Limb (tissue), 2 donors: ENCODE measurements at regions not wholly inside any gene's neighbourhood (a gene's known extent, or its start where the extent isn't known, plus 50 kb on each side); places are given as distances from the start of the nearest gene placed in this dataset.
"Not testable (repeated sequence)": the region's sequence is repeated elsewhere in the genome, so short reads cannot be mapped to it uniquely, and the experiment has no call there.

ENCODE experiments used
- DNase-seq, 2 donors: peaks; one replicate each; pipeline ENCODE4 v3.0.0-alpha.2; 2016; ENCODE audit errors: extremely low spot score in 2 of 2

DNA sequence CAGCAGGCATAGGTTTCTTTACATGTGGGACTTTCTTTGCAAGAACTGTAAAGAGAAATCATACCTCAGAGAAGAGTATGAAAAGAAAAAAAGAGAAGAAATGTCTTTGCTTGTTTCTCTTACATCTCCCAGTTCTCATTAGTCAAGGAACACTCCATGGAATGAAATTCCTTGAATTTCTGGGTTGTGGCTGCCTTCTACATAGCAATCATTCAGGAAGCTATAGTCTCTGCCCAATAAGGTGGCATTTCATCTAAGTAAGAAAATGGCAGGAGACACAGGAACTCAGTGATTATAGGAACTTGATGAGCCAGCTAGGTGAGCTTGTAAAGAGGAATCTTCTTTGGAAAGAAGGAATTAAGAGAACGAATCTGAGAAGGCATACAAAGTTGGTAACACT is 197.0 kb upstream of the FKBP1C start:
- no peak for DNase-seq

DNA sequence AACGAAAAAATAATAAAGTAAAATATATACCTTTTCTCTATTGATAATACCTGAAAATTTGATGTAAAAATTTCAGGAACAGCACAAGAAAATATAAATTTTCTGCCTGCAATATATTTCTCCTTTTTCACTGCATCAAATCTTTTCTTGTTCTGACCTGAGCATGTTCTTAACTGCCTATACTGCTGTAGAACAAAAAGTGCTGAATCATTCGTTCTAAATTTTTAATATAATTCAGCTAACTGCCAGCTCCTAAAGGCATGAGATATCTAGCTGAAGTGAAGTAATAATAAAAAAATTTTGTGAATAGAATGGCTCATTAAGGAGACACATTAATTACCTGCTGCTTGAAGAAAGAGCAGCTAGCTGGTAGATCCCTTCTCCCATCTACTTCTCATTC is 188.6 kb upstream of the FKBP1C start:
- DNase-seq, result no peak

DNA sequence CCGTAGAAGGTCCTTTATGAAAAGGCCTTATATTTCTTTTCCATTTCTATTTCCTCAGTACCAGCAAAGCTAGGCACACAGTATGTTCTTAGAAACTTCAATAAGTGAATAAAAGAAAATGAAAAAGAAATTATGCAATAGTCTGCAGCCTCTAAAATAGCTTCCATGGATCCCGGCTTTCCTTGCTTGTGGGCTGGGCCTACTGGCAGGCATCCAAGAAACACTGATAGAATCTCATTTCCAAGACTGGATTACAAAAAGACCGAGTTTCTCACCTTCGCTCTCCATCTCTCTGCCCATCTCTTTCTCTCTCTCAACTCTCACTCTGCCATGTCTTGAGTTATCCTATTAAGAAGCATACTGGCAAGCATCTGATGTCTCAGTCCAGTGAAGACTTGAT is 187.5 kb upstream of the FKBP1C start:
- DNase-seq, result no peak

DNA sequence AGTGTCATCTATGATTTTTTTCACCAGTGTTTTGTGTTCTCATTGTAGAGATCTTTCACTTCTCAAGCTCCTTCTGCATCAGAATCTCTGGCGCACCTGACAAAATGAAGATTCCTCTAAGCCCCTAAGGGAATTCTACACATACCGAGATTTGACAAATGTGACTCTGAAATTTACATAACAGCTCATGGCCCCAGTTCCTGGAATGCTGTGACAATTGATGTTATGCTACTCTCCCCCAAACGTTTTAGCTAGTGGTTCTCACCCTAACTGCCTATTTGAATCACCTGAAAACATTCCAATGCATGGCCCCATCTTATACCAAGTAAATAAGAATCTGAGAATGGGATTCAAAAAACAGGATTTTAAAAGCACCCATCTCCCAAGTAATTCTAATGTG is 162.1 kb upstream of the FKBP1C start:
- no peak for DNase-seq

DNA sequence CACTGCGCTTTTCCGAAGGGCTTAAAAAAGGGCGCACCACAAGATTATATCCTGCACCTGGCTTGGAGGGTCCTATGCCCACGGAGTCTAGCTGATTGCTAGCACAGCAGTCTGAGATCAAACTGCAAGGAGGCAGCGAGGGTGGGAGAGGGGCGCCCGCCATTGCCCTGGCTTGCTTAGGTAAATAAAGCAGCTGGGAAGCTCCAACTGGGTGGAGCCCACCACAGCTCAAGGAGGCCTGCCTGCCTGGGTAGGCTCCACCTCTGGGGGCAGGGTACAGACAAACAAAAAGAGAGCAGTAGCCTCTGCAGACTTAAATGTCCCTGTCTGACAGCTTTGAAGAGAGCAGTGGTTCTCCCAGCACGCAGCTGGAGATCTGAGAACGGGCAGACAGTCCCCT is 158.1 kb upstream of the FKBP1C start:
- not testable (repeated sequence) for DNase-seq

DNA sequence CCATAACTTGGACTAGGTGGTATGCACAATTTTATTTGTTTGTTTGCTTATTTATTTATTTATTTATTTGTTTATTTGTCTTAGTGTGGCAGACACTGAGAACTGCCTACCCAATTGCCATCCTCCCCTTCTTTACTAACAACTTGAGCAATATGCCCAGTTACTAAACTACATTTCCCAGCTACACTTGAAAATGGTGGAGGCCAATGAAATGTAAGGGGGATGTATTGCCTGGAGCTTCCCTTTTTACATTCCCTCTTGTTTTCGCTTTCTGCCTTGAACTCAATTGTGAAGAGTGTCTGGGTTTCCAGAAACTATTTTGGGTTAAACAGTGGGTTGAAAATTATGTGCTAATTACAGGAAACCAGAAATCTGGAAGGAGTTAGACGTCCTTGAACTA is 152.7 kb upstream of the FKBP1C start:
- no peak for DNase-seq

DNA sequence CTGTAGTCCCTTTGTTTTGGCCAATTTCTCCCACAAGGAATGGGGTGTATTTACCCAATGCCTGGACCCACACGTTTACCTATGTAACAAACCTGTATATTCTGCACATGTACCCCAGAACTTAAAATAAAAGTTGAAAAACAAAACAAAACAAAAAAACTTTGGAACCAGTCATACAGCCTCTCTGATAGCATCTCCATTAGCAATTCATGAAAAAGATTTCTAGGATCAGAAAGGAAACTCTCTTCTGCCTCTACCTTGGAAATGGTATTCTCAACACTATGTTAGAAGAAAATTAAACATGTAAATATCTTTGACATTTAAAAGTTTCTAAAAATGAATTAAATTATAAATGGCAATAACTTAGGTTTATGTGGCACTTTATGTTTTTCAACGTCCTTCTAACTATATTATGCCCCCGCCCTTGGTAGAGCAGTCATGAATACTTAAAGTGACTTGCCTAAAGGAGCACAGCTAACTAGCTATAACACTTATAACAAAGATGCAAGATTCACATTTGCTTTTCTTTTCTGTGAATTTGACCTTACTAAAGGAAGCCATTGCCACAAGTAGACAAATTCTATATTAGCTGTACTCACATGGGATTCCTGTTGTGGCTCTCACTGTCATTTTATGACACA is 147.5 kb upstream of the FKBP1C start:
- no peak for DNase-seq

DNA sequence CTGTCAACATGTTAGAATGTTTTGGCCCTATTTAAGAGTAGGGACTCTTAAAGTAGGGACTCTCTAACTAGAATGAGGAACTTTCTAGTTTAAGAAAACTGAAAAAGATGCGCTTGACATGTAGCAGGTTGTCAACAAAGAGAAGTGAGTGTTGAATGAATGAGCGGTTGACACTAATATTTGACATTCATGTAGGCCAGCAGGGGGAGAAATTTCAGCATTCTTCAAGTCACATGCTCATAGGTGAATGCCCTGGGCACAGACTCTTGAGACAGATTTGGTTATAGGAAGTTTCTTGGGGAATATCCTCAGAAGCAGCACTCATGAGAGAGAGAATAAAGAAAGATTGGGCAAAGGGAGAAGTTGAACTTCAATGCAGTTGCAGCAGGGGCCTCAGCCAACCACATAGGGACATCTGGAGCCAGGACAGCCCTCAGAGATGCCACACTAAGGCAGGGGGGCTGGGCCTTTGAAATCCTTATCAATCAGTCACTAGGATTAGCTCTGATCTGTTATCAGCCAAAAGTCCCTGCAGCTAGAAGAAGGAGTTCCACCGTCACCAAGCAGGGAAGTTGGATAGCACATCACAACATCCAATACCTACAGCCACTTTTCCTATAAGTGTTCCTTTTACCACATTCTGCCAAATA is 145.1 kb upstream of the FKBP1C start:
- no peak for DNase-seq

DNA sequence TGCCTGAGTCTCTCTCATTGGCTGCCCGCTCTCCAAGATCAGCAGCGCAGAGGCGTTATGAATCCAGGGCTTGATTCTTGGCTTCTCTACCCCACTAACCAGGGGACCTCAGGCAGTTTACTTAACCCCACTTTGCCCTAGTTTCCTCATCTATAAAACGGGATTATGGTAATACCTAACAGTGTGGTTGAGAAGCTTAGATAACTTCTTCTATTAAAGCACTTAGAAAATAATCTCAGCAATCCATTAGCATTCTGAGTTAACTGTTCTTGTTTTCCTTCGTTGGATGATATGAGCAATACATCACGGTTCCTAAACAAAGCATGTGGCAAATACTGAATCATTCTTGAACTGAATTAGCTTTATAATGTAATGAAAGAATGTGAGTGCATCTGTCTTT is 116.3 kb upstream of the FKBP1C start:
- no peak for DNase-seq

DNA sequence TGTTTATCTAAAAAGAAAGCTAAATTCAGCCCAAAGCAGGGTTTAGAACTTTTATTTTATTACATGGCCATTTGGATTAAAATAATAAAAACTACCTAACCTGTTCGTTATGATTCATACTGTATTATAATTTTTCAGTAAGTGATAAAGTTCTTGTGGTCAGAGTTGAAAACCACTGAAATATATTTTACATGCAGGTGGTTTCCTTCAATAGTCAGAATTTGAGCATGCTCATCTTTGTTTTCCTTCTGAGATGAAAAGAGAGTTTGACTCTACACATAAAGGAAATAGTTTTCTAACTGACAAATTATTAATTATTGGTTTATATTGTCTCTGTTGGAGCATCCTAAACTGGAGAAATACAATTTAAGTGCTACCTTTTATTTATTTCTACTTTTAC is 114.0 kb upstream of the FKBP1C start:
- DNase-seq, result no peak

DNA sequence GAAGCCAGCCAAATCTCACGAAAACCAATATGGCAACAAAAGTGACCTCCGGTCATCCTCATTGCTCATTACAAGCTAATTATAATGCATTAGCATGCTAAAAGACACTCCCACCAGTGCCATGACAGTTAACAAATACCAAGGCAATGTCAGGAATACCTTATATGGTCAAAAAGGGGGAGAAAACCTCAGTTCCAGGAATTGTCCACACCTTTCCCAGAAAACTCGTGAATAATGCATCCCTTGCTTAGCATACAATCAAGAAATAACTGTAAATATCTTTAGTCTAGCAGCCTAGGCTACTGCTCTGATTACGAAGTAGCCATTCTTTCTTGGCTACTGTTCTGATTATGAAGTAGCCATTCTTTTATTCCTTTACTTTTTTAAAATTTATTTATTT is 112.5 kb upstream of the FKBP1C start:
- no peak for DNase-seq

DNA sequence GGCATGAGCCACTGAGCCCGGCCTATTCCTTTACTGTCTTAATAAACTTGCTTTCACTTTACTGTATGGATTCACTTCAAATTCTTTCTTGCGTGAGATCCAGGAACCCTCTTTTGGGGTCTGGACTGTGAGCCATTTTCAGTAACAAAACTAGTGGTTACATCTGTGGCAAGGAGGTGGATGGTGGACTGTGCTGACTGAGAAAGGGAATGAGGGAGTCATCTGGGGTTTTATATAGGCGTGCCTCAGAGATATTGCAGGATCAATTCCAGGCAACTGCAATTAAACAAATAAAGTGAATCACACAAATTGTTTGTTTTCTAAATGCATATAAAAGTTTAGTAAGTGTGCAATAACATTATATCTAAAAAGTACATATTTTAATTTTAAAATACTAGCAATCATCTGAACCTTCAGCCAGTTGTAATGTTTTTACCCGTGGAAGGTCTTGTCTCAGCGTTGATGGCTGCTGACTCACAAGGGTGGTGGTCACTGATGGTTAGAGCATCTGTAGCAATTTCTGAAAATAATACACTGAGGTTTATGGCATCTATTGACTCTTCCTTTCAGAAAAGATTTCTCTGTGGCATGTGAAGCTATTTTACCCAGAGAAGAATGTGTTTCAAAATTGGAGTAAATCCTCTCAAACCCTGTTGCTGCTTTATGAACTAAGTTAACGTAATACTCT is 111.4 kb upstream of the FKBP1C start:
- no peak for DNase-seq

DNA sequence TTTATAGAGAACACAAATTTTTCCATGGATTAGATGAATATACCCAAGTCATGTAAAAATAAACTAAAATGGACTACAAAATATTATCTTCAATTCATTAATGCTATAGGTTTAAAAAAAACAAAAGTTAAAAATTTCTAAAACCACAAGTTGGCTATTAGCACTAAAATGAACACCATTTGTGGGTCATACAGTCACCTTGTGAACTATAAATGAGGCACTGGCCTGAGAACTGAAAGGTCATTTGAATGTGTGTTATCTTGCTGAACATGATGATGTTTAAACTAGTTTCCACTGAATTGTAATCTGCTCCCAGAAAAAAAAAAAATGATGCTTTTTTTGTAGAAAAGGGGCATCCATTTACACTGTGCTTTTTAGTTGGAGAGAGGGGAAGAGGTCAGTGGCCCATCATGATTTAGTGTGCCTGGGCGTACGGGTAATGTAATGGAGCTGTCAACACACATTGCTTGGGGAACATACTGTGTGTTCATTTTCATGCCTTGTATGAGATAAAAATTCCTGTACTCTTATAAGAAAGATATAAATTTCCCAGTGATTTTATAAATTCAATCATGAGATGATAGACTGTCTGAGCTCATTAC is 96.6 kb upstream of the FKBP1C start:
- DNase-seq, result no peak

DNA sequence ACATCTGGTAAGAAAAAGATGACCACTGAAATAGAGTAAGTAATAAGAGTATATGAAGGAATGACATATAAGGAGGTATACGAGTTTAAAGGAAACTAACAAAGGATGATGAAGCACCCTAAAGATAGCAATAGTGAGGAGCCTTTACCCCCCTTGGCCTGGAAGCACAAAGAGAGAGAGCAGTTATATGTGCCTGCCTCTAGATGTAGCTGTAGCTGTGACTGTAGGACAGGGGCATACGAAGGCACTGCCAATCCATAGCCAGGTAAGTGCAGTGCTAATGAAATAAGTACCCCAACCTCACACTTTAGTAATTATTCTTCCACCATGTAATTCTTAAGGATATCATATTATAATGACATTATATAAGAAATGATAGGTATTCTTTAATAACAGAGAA is 90.1 kb upstream of the FKBP1C start:
- no peak for DNase-seq

DNA sequence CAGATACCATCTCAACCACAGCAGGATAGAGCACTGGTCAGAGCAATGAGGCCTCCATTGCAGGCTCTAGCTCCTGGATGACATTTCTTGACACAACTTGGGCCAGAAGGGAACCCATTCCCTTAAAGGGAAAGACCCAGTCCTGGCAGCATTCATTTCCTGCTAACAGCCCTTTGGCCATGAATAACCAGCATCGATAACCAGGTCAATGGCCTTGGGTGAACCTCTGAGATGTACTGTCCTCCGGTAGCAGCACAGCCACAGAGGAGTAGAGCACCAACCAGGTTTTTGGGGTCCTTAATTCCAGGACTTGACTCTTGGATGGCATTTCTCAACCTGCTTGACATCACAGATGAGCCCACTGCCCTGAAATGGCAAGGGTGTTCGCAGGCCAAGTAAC is 71.2 kb upstream of the FKBP1C start:
- DNase-seq, result no peak

DNA sequence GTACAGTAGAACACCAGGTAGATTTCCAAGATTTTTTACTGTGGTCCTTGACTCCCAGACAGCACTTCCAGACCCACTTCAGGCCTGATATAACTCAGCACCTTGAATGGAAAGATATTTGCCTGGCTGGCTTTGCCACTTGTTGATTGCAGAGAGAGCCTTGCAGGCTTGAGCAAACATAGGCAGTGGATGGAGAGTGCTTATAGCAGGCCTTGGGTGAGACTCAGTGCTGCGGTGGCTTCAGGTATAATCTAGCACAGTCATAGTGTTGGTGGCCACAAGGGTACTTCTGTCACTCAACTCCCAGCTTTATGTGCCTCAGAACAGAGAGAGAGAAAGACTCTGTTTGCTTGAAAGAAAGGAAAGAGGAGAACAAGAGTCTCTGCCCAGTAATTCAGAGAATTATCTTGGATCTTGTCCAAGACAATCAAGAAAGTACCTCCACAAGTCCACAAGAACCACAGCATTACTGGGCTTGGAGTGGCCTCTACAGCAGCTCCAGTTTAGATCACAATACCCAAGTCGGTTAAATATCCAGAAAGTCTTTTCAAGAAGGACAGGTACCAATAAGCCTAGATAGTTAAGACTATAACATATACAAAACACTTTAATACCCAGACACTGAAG is 70.5 kb upstream of the FKBP1C start:
- no peak for DNase-seq

DNA sequence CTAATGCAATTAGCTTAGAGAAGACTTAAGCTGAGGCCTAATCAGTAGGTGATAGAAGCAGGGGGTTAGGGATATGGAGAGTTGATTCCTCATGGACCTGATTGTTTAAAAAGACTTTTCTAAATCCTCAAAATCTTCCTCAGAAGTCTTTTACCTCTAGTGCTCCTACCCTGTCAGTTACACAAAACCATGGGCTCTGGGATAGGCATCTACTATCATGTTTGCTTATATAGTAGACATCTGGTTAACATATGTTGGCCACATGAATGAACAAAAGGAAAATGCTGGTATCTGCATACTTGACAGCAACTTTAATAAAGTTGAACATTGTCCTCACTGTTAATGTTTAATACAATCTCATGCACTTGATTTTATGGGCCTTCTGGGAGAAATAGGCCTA is 61.5 kb upstream of the FKBP1C start:
- DNase-seq, result no peak

DNA sequence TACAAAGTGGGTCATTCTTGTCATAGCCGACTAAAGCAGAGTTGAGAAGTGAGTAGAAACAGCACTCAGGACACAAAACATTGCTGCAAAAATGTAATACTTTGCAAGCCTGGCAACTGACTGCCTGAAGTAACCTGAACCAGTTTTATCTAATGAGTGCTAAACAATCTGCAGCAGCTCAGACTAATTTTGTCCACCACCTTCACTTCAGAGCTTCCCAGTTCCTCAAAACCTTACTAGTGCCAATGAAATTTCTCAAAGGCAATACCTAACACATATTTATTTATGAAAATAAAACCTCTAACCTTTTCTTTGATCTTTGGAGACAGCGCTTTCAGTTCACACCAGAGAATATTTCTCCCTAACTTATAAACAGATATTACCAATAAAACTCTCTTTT is 56.7 kb upstream of the FKBP1C start:
- DNase-seq, result no peak
